ENCODE measurements at regions not wholly inside any gene's neighbourhood (a gene's known extent, or its start where the extent isn't known, plus 50 kb on each side); places are given as distances from the start of the nearest gene placed in this dataset.

DNA sequence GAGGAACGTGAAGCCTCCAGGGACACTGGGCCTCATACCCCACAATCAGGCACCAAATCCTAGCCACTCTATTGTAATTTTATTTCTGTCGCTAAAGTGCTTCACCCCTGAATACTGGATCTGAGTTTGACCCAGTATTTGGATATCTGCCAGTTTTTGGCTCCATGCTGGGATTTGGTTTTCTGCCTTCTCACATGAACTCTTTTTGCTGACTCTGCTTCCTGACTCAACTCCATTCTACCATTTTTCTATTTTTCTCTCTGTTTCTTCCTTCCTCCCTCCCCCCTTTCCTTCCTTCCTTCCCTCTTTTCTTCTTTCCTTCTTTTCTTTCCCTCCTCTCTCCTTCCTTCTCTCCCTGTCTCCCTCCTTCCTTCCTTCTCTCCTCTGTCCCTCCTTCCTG, 151.3 kb upstream of the GJB5 start:
- DNase-seq (ENCODE audit: low read depth in 2 of 2), result no peak

DNA sequence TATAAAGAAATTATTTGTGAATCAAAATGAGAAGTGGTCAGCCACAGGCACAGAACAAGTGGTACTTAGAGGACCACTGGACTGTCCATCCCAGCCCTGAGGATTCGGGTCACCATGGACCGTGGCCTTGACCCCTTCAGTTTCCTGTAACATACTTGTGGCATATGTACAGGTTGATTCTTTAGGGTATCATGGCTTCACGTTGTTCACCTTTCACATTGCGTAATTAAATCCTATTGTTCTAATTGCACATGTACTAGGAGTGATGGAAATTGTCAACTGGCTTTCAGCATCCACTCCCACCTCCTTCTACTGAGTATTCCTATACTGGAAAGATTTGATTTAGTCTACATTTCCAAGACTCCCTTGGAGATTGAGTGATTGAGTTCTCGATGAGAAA, 148.3 kb upstream of the GJB5 start:
- no peak for DNase-seq (ENCODE audit: low read depth in 2 of 2)

DNA sequence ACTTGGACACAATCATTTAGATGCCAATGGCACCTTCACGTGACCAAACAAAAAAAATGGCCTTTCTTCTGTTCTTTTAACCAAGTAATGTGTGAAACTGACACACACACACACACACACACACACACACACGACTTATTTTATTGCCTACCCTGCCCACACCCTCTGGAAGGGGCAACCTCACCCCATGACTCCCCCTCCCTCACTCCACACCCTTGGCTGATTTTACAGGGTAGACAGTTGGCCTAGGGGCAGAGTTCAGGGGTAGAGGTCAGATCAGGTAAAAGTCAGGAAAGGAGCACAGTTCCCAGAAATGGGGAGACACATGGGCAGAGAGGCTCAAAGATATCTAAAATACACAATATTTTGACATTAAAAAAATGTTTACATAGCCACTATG, 144.8 kb upstream of the GJB5 start:
- DNase-seq (ENCODE audit: low read depth in 2 of 2), result no peak

DNA sequence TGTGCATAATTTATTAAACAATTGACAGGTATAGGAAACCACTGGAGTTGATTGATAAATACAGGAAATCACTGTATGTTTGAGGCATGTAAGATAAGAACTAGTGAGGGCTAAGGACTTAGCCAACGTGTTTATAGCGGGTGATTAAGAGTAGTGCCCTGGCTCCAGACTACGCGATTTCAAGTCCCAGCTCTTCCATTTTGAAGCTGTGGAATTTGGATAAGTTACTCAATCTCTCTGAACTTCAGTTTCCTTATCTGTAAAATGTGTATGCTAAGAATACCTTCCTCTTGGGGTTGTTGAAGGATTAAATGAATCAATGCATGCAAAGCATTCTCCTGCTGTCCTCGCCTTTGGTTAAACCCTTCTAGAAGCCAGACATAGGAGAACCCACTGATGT, 143.3 kb upstream of the GJB5 start:
- DNase-seq (ENCODE audit: low read depth in 2 of 2), result no peak

DNA sequence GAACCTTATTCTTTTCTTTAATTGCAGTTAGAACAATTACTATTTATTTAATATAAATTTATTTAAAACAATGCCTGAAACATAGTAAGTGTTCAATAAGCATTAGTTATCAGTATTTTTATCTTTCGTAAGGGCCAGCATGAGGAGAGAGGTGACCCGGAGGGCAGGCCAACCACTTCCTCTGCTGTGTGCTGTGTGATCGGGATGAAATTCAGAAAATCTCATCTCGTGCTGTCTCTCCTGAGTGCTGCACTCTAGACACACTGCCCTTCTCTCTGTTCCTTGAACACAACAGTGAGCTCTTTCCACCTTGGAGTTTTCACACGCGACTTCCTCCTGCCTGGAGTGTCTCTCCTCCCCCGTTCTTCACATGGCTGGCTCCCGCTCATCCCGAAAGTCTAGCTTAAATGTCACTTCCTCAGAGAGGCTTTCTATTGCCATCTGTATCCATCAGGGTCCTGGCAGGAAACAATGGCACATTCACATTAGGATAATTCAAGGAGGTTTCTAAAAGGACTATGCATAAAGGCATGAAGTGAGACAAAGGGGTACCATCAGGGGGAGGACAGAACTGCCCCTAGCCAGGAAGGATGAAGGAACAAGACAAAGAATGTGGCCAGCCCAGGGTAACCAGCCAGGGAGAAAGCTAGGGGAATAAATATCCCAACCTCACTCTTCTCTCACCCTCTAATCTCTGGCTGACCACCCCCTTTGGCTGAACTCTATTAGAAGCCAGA, 142.6 kb upstream of the GJB5 start:
- DNase-seq (ENCODE audit: low read depth in 2 of 2), result no peak

DNA sequence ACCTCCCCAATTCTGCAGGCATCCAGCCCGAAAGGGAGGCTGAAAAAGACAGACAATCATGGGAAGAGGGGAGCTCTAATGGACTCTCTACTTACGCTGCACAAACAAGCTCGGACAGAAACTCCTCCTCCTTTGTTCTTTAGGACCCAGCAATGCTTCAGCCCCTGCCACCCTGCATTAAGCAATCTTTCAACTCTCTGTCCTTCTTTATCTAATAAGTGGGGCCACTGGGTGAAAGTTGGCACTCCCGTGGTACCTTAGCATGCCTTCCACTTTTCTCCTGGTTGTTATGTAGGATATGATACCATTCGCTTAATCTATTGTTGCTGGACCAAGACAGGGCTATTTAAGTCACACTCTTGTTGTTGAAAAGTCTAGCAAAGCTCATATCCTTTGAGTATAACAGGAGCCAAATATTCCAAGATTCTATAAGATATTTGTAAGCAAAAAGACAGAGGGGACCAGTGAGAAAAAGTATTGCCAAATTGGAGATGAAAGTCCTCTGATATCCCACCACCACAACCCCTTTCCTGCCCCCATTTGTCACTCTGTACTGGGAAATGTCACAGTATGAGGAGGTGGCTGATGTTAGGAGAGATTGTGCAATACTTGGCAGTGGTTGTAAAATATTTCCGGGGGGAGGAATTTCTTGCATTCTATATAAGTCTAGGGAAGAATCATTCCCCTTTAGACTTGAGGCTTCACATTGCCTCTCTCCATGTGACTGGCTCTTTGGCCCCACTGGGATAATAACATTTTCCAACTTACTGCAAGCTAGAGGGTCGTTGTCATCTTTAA, 137.3 kb upstream of the GJB5 start:
- DNase-seq (ENCODE audit: low read depth in 2 of 2), result no peak

DNA sequence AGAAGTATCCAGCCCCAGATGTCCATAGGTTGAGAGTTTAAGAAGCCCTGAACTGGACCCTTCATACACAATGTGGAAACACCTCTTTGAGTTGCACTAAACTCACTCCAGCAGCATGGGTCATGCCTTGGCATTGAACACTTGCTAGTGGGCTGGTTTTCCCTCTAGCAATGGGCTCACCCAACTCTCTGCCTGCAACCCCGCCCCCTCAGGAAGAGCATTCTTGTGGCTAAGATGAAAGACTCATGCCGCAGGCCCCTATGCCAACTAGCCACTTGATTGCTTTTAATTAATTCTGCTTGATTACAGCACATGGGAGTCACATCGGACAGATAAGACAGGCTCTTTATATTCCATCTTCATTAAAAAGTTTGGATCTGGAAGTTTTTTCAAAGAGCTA, 136.5 kb upstream of the GJB5 start:
- no peak for DNase-seq (ENCODE audit: low read depth in 2 of 2)

DNA sequence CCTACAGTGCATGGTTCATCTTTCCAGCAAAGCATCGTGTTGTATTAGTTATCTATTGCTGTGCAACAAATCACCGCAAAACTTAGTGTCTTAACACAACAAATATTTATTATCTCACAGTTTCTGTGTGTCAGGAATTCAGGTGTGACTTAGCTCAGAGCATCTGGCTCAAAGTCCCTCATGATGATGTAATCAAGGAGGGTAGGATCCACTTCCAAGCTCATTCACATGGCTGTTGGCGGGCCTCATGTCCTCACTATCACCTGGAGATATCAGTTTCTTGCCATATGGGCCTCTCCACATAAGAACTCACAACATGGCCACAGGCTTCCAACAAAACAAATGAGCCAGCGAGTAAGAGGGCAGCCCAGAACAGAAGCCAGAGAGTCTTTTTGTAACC, 135.6 kb upstream of the GJB5 start:
- no peak for DNase-seq (ENCODE audit: low read depth in 2 of 2)

DNA sequence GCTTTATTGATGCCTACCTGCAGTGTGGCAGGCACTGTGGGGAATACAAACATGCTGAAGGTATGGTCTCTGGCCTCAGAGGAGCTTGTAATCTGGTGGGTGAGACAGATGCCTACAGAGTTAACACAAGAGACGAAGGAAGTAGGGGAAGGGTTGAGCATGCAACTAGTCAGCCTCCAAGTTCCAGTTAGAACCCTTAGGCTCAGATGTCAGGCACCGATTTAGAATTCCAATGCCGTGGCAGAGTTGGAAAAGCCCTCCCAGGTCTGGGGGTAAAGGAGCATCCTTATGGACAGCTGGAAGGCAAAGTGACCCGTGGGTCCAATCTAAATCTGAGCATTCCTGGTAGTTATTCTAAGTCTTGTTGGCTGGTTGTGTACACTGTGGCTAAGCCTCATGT, 132.9 kb upstream of the GJB5 start:
- no peak for DNase-seq (ENCODE audit: low read depth in 2 of 2)

DNA sequence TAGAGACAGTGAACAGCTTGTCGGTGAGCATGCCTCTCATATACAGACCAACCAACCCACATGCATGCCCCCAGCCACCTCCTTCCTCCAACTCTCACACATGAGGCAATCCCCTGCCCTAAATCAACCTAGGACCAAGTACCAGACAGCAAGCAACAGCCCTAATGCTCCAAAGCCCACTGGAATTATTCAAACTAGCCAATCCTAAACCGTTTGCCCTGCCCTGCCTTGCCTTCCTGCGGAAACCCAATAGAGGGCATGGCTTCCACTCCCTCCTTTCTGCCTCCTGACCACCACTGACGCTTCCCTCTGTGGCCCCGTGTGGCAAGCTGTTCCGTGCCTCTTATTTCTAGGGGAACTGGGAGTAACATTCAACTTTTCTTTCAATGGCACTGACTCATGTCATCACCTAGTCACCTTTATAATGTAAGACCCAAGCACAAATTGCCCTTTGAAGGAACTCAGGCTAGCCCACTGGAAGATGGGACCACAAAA, 129.3 kb upstream of the GJB5 start:
- no peak for DNase-seq (ENCODE audit: low read depth in 2 of 2)

DNA sequence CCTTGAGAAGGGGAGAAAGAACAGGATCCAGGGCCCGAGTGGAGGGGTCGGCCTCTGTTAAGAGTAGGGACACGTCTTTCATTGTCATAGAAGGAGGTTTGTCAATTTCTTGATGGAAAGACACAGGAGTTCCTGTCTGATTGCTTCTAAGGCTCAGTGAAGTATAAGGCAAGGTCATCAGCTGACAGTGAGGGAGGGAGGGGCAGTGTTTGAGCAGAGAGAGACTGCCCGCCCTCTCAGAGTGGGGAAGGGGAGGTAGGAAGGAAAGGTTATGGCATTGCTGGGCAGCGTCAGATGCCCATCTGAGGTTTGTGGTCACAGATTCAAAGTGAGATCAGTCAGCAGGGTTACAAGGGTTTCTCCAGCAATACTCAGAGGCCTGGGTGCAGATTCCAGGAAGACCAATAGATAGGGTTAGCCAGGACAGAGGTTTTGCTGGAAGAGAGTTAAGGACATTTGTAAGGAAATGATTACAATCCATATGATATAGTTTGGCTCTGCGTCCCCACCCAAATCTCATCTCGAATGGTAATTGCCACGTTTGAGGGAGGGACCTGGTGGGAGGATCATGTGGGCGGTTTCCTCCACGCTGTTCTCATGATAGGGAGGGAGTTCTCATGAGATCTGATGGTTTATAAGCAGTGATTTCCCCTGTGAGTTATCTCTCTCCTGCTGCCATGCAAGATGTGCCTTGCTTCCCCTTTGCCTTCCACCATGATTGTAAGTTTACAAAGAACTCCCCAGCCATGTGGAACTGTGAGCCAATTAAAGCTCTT, 127.2 kb upstream of the GJB5 start:
- DNase-seq (ENCODE audit: low read depth in 2 of 2), result no peak

DNA sequence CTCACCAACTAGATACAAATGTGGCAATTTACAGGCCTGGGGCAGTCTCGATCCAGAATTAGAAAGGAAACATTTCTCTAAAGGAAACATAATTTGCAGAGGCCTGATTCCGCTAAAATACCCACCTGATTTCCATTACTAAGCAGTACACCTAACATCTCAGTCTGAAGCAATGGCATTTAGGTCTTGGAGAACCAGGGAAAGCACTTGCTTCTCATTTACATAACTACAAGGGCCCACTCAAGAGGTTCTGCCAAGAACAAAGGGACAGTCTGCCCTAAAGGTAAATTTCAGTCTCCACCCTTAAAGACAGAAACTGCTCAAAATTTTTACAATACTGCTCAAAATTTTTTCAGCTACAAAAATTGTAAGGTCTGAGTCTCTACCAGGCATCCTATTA, 123.7 kb upstream of the GJB5 start:
- DNase-seq (ENCODE audit: low read depth in 2 of 2), result no peak

DNA sequence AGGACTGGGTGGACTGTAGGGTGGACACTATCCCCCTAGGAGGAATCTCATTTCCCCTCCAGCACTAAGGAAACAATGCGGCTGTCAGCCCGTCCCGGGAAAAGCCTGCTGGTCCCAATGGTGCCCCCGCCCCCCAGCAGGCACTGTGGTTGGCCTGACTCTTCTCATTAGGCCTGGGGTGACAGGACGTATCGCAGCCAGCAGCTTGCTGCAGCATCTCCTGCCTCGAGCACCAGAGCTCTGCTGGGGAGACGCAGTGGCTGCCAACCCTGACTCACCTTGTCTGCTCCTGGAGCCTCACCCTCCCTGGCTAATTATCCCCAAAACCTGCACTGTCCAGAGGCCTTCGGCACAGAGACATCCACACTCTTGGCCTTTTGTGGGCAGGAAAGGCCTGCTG, 115.1 kb upstream of the GJB5 start:
- no peak for DNase-seq (ENCODE audit: low read depth in 2 of 2)

DNA sequence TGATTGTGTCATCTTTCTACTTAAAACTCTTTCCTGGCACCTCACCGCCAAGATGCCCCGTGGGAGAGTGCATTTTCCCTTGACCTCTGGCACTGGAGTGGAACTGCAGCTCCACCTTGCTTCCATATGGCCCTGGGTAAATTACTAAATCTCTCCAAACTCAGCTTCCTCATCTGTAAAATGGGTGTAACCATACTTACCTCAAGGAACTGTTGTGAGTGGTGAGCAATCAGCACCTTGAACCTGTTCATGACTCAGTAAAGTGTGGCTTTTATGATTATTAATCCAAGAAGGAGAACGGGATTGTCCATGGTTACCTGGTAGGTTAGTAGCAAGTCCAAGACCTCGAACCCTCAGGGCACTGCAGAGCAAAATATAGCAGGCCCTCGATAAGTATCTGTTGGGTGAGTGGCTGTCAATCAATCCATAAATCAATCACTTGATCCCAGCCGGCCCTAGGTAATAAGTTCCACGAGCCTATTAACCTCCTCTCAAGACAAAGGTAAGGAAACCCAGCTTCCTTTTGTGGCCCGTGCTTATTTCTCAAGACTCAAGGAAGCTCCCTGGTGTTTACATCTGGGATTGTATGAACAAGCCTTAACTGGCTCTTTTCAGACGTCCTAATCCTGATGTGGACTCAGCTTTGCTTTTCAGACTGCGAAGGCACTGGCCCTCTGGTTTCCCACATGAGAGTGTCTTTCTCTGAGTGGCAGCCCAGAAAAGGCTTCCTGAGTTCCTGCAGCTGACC, 114.0 kb upstream of the GJB5 start:
- DNase-seq (ENCODE audit: low read depth in 2 of 2), result no peak

DNA sequence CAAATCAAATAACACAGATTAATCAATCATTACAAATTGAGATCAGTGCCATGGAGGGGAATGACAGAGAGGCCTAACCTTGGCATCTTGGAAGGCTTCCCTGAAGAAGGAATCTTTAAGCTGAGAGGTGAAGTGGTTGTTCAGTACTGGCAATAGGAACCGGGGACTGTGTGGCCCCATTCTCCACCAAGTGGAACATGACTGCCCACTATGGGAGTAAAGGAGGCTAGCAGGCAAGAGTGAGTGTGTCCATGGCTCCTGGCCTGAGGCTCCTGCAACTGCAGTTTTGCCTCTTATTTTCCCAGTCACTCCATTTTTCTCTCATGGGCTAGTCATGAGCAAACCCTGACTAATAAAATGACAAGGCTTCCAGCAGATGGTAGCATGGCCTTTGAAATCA, 112.2 kb upstream of the GJB5 start:
- DNase-seq (ENCODE audit: low read depth in 2 of 2), result no peak

DNA sequence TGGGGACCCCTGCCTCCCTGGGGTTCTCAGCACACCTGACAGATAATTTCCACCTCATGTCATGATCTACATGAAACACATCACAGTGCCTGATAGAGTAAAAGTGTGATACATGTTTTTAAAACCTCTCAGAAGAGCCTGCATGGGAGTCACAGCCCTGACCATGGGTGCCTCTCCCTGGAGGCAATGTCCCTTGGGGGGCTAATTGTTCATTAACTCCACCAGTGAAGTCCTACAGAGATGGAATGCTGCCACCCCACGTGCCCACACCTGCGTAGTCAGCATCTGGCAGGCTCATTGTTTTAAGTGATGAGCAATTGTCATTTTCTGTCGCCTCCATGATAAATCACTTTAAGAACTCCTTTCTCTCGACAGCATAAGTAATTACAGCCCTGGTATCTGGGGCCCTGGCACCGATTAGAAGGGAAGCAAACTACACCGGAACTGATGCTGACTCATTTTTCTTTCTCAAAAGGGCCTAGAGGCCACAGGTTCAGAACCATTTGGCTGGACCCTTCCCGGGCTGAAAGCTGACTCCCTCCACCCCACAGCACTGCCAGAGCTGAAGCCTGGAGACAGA, 109.6 kb upstream of the GJB5 start:
- DNase-seq (ENCODE audit: low read depth in 2 of 2), result no peak

DNA sequence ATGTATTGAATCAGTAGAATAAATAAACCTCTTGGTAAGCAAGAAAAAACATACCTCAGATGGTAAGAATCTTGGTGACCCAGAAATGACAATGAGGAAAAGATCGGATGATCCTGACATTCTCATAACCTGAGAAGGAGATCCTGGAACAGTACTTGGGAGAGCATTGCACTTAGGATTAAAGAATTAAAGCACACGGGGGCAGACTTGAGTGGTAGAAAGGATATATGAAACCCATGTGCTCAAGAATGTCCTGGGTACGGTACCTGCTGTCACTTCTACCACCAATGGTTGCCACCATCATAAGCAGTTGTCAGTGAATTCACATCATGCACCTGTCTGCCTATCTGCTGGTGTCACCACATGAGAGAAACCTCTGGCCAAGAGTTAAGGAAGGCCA, 108.9 kb upstream of the GJB5 start:
- no peak for DNase-seq (ENCODE audit: low read depth in 2 of 2)

DNA sequence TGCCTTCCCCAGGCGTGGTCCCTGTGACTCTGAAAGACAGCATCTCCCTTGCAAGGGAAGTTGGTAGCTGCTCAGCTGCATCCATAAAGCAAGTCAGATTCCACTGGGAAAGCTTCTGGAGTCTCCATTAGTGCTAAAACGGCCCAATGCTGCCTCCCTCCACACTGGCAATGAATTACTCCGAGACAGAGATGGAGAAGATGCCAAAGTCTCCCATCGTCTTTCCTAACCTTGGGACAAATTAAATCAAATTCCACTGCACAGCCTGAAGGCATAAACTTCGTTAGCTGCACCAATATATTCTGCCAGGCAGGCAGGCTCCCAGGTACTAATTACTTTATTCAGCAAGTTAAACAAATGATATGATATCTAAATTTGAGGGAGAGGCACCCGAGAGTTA, 106.3 kb upstream of the GJB5 start:
- DNase-seq (ENCODE audit: low read depth in 2 of 2), result no peak

DNA sequence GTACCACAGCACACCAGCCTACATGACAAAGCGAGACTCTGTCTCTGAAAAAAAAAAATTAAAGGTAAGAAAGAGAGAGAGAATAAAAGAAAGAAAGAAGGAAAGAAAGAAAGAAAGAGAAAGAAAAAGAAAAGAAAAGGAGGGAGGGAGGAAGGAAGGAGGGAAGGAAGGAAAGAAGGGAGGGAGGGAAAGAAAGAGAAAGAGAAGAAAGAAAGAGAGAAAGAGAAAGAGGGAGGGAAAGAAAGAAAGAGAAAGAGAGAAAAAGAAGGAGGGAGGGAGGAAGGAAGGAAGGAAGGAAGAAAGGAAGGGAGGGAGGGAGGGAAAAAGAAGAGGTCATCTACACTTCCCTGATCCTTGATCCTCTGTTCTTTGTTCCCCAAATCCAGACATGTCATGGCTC, 104.8 kb upstream of the GJB5 start:
- no peak for DNase-seq (ENCODE audit: low read depth in 2 of 2)

DNA sequence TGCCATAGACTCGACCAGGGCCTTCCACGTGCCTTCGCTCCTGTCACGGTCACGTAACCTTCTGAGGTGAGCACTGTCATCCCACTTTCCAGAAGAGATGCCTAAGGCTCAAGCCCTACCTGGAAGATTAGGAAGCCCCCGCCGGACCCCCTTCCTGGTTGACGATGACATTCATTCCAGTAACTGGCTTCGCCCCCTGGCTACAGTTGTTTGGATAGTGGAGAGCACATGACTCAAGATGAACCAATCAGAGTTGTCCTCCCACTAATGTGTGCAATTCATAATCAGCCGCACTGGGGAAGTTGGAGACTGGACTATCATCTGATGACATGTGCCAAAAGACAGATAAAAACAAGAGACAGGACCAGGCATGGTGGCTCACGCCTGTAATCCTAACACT, 104.0 kb upstream of the GJB5 start:
- no peak for DNase-seq (ENCODE audit: low read depth in 2 of 2)

DNA sequence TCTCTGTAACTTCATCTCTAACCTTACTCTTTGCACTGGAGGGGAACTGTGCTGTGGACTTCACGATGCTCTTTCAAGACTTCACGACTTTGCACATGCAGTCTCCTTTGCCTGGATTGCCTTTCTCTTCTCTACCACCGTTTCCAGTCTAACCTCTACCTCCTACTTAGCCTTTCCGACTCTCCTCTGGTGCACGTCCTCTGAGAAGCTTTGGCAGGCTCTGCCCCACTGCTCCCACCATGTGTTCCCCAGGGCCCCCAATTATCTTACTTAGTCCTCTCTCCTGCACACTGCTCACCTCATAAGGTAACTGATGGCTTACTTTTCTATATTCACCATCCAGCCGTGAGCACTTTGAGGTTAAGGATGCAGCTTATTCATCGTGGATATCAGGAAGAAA, 101.7 kb upstream of the GJB5 start:
- DNase-seq (ENCODE audit: low read depth in 2 of 2), result no peak
